Smooth muscle cell (in vitro differentiated cells): ENCODE measurements at regions not wholly inside any gene's neighbourhood (a gene's known extent, or its start where the extent isn't known, plus 50 kb on each side); places are given as distances from the start of the nearest gene placed in this dataset.

Experiments used
- DNase-seq: peaks from one replicate; lab custom pipeline; 2025; ENCODE audit not compliant: unreplicated experiment; lab: John Stamatoyannopoulos, UW
- H2AFZ ChIP-seq: fragments of 200-600 bp; sonication (generic); 2 replicates; pipeline ENCODE4 v1.6.0; 2016; ENCODE audit warnings: antibody characterized with exemption, low read depth, mild to moderate bottlenecking
- H3F3A ChIP-seq: fragments of 200-600 bp; sonication (generic); 2 replicates; pipeline ENCODE4 v1.6.0; 2017; ENCODE audit warnings: antibody characterized with exemption, low read depth
- H3K27ac ChIP-seq: fragments of 200-600 bp; sonication (generic); 2 replicates; pipeline ENCODE4 v1.5.1; 2016; ENCODE audit warnings: low read depth, mild to moderate bottlenecking
- H3K27me3 ChIP-seq: fragments of 200-600 bp; sonication (generic); 2 replicates; pipeline ENCODE4 v1.6.1; 2016; ENCODE audit warnings: low read depth, mild to moderate bottlenecking
- H3K36me3 ChIP-seq: fragments of 200-600 bp; sonication (generic); 2 replicates; pipeline ENCODE4 v1.5.1; 2016; ENCODE audit warnings: low read depth
- H3K4me1 ChIP-seq: fragments of 200-600 bp; sonication (generic); 2 replicates; pipeline ENCODE4 v1.5.1; 2016; ENCODE audit warnings: low read depth
- H3K4me2 ChIP-seq: fragments of 200-600 bp; sonication (generic); 2 replicates; pipeline ENCODE4 v1.6.0; 2016; ENCODE audit warnings: mild to moderate bottlenecking
- H3K4me3 ChIP-seq: fragments of 200-600 bp; sonication (generic); 2 replicates; pipeline ENCODE4 v1.5.1; 2016; ENCODE audit warnings: mild to moderate bottlenecking
- H3K79me2 ChIP-seq: fragments of 200-600 bp; sonication (generic); 2 replicates; pipeline ENCODE4 v1.6.0; 2016; ENCODE audit warnings: low read depth, mild to moderate bottlenecking
- H3K9ac ChIP-seq: fragments of 200-600 bp; sonication (generic); 2 replicates; pipeline ENCODE4 v1.6.0; 2016; ENCODE audit warnings: low read depth
- H3K9me3 ChIP-seq: fragments of 200-600 bp; sonication (generic); replicated peaks from 2 replicates; pipeline ENCODE4 v1.5.1; 2016; ENCODE audit warnings: low read depth
- H4K20me1 ChIP-seq: fragments of 200-600 bp; sonication (generic); 2 replicates; pipeline ENCODE4 v1.6.0; 2016; ENCODE audit warnings: low read depth
- WGBS: methylation state at CpG from one replicate; pipeline ENCODE4 v1.1.7; 2016; ENCODE audit warnings: low lambda C conversion rate; 5-methylcytosine and 5-hydroxymethylcytosine counted together
- TF ChIP-seq, protein P1 (sequence below): fragments of 200-600 bp; sonication (generic); IDR thresholded peaks from 2 replicates; pipeline ENCODE4 v1.5.1; 2017; ENCODE audit warnings: borderline replicate concordance, mild to moderate bottlenecking, antibody characterized with exemption; ENCODE audit not compliant: insufficient read depth, poor library complexity, severe bottlenecking

DNA sequence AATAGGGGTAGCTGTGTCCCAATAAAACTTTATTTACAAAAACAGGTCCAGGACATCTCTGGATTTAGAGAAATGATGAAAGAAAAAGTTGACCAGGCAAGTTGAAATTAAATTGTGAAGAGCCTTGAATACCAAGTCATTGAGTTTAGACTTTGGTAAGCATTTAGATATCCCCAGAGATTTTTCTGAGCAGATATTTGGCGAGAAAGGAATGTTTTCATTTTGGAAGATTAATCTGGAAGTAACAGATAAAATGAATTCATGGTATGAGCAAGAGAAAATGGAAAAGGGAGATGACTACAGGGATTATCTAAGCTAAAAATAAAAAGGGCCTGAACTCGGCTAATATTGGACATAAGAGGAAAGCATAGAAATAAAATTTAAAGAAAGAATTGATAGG, 157.6 kb downstream of the ACTL7B start:
- Histone ChIP-seq H3K27me3 (no peaks in the 10 kb centered on the region), H3K4me2 (no peak overlapping the region), H3K36me3 (no peaks in the 10 kb centered on the region), H4K20me1 (no peaks in the 10 kb centered on the region), H2AFZ (no peak overlapping the region), H3K4me3 (no peak overlapping the region), H3K9ac (no peak overlapping the region), H3K9me3 (no peaks in the 10 kb centered on the region), H3F3A (no peaks in the 10 kb centered on the region), H3K79me2 (no peaks in the 10 kb centered on the region), H3K4me1 (peaks cover 5% of the 10 kb centered on the region), H3K27ac (no peak overlapping the region)
- DNase-seq: no peak
- WGBS: 81% methylated on average over 2 of the region's 2 CpGs
- TF ChIP-seq, protein P1, sequence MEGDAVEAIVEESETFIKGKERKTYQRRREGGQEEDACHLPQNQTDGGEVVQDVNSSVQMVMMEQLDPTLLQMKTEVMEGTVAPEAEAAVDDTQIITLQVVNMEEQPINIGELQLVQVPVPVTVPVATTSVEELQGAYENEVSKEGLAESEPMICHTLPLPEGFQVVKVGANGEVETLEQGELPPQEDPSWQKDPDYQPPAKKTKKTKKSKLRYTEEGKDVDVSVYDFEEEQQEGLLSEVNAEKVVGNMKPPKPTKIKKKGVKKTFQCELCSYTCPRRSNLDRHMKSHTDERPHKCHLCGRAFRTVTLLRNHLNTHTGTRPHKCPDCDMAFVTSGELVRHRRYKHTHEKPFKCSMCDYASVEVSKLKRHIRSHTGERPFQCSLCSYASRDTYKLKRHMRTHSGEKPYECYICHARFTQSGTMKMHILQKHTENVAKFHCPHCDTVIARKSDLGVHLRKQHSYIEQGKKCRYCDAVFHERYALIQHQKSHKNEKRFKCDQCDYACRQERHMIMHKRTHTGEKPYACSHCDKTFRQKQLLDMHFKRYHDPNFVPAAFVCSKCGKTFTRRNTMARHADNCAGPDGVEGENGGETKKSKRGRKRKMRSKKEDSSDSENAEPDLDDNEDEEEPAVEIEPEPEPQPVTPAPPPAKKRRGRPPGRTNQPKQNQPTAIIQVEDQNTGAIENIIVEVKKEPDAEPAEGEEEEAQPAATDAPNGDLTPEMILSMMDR: no peak

DNA sequence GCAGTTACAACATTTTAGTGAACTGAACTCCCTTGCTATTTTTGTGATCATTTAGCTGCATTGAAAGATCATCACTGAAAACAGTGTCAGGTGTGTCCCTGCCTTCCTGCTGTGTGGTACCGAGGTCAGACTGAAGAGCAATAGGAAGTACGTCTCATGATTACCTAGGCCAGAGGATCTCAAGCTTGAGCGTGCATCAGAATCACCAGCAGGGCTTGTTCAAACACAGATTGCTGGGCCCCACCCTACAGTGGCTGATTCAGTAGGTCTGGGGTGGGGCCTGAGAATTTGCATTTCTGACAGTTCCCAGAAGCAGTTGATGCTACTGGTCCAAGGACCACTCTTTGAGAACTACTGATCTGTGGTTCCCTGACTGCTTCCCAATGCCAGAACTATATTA, 159.6 kb downstream of the ACTL7B start:
- Histone ChIP-seq H3K4me2 (no peak overlapping the region), H3K36me3 (no peaks in the 10 kb centered on the region), H3K9me3 (no peaks in the 10 kb centered on the region), H4K20me1 (no peaks in the 10 kb centered on the region), H3K4me1 (peaks cover 5% of the 10 kb centered on the region), H3K9ac (no peak overlapping the region), H3K4me3 (no peak overlapping the region), H2AFZ (no peak overlapping the region), H3F3A (no peaks in the 10 kb centered on the region), H3K27me3 (no peaks in the 10 kb centered on the region), H3K27ac (no peak overlapping the region), H3K79me2 (no peaks in the 10 kb centered on the region)
- TF ChIP-seq, protein P1: no peak
- 95% methylated on average over 3 of the region's 3 CpGs for WGBS
- DNase-seq: no peak

DNA sequence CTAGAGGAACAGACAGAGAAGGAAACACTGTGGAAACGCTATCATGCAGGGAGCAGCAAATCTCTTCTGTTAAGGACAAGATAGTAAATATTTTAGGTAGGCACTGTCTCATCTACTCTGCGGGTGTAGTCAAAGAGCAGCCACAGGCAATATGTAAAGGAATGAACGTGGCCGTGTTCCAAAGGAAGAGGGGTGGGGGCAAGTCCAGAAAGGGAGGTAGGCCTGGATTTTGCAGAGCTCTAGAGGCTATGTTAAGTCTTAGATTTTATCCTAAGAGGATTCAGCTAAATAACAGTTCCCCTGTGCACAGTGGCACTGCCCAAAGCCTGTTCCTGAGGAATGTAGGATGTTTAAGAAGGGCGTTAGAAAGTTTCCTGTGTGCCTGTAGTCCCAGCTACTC, 161.6 kb downstream of the ACTL7B start:
- WGBS: 62% methylated on average over 5 of the region's 5 CpGs
- H3F3A ChIP-seq: no peaks in the 10 kb centered on the region

DNA sequence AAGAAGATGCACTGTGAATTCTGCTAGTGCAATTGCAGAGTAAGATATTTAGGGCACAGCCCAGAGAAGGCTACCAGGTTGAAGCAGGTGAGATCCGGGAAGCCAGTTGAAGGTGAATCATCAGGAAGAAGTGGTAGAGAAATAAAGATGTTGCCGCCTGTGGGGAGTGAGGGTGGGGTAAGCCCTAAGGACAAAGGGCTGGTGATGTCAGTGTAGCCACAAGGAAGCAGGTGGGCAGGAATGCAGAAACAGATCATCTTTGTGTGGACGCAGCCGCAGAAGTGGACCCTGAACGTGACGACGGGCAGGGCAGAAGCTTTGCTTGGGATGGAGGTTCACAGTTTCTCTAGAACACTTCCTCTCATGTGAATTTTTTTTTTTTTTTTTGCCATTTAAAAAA, 164.2 kb downstream of the ACTL7B start:
- TF ChIP-seq, protein P1: no peak
- Histone ChIP-seq H2AFZ (no peak overlapping the region), H3K36me3 (no peaks in the 10 kb centered on the region), H3K4me3 (no peak overlapping the region), H3K9me3 (no peaks in the 10 kb centered on the region), H3K4me2 (no peak overlapping the region), H3F3A (no peaks in the 10 kb centered on the region), H3K27ac (no peak overlapping the region), H3K9ac (no peak overlapping the region), H3K79me2 (no peaks in the 10 kb centered on the region), H3K4me1 (peaks cover 5% of the 10 kb centered on the region), H3K27me3 (no peaks in the 10 kb centered on the region), H4K20me1 (no peaks in the 10 kb centered on the region)
- WGBS: 82% methylated on average over 7 of the region's 7 CpGs
- no peak for DNase-seq

More for the DNA sequence above, 161.6 kb downstream of the ACTL7B start:
- Histone ChIP-seq H3K4me3 (no peak overlapping the region), H3K79me2 (no peaks in the 10 kb centered on the region), H2AFZ (no peak overlapping the region), H3K36me3 (no peaks in the 10 kb centered on the region), H4K20me1 (no peaks in the 10 kb centered on the region), H3K4me1 (peaks cover 5% of the 10 kb centered on the region), H3K9me3 (no peaks in the 10 kb centered on the region), H3K9ac (no peak overlapping the region), H3K27me3 (no peaks in the 10 kb centered on the region), H3K4me2 (no peak overlapping the region), H3K27ac (no peak overlapping the region)
- TF ChIP-seq, protein P1: no peak
- no peak for DNase-seq
